ENCODE measurements at regions not wholly inside any gene's neighbourhood (a gene's known extent, or its start where the extent isn't known, plus 50 kb on each side); places are given as distances from the start of the nearest gene placed in this dataset.

DNA sequence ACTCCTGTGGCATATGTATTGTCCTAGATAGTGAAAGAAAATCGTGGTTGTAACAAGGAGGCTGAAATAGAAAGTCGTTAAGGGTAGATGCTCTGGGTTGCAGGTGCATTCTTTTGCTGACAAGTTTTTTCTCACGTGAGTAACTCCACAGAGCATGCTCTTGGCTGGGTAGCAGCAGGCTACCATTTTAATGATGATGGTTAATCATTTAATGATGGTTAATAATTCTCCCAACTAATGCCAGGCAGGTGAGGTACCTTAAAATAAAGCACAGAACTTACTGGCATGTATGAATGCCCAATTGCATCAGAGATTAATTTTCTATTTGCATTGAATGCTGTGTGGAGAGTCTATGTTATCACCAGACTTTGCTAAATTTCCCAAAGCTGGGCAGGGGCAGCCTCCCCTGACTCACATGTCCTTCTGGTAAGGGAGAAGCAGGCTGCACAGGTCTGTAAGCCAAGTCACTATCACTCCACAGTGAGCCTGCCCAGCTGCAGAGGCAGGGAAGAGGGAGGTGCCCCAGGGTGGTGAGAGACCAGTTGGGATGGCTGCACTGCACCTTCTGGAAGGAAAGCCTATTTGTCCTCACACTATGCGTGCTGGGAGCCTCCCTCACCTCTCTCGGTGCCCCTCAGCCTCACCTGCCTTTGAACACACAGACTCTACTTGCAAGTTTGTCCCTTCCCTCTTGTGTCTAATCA, 287.0 kb upstream of the IGFBP3 start:
- DNase-seq (ENCODE audit: low read depth in 3 of 3) = no peak

GRCh38 chr7:46206476-46207060, 285.5 kb upstream of the IGFBP3 start:
- no peak for DNase-seq (ENCODE audit: low read depth in 3 of 3)

- DNase-seq (ENCODE audit: low read depth in 3 of 3) = no peak
These were observed 284.4 kb upstream of the IGFBP3 start for GRCh38 chr7:46205478-46205877.

- DNase-seq (ENCODE audit: low read depth in 3 of 3) = no peak
These were observed 282.9 kb upstream of the IGFBP3 start for GRCh38 chr7:46203926-46204325.

DNA sequence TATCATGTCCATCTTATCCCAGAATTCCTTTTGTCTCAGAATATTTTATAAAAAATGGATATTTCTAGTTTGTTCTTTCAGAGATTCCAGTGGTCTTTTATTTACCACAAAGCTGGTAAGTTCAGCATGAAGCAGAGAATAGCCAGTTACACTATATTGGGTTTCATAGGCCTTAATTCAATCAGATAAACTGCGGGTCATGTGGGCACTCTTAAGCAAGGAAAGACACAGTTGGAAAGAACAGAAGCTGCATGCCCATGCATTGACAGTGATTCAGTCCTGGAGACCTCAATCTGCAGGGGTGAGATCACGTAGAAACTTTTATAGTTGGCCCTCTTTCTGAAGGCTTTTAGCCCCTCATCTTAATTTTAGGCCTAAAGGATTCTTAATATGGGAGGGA, 281.3 kb upstream of the IGFBP3 start:
- DNase-seq (ENCODE audit: low read depth in 3 of 3) = no peak

GRCh38 chr7:46201961-46202360, 280.9 kb upstream of the IGFBP3 start:
- no peak for DNase-seq (ENCODE audit: low read depth in 3 of 3)

- DNase-seq (ENCODE audit: low read depth in 3 of 3) = no peak
These were observed 277.6 kb upstream of the IGFBP3 start for GRCh38 chr7:46198701-46199100.

GRCh38 chr7:46197785-46198540, 276.9 kb upstream of the IGFBP3 start:
- DNase-seq (ENCODE audit: low read depth in 3 of 3) = no peak

DNA sequence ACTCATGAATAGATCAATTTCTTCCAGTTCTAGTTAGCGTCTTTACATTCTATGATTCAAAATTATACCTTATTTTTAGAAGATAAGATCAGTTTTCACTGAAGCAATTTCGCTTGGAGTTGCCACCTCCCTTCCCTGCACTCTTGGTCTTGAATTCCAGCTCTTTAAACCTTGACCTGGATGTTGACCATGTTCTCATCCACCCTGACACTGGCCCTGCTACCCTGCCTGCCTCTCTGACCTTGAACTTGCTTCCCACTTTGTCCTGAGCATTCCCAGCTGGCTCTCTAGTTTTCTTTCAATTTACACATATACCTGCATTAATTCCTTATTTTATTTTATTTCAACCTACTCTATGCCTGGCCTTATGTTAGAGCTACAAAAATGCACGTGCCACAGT, 274.9 kb upstream of the IGFBP3 start:
- no peak for DNase-seq (ENCODE audit: low read depth in 3 of 3)

DNA sequence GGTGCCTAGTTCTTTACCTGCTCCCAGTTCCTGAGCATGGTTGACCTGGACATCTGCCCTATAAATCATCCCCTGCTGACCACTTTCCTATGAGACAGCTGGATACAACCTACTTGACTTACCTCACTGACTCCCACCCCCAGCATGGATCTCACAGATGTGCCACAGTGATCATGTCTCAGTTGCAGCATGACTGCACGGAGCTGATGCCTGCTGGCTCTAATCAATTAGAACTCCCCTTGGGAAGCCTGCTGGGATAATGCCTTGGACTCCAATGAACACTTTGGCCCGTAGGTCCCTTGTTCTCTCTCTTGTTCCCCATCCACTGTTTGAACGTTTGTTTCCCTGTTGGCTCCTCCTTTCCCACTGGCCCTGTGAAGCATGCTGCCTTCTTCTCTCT, 271.2 kb upstream of the IGFBP3 start:
- no peak for DNase-seq (ENCODE audit: low read depth in 3 of 3)

GRCh38 chr7:46191776-46192175, 270.7 kb upstream of the IGFBP3 start:
- no peak for DNase-seq (ENCODE audit: low read depth in 3 of 3)

DNA sequence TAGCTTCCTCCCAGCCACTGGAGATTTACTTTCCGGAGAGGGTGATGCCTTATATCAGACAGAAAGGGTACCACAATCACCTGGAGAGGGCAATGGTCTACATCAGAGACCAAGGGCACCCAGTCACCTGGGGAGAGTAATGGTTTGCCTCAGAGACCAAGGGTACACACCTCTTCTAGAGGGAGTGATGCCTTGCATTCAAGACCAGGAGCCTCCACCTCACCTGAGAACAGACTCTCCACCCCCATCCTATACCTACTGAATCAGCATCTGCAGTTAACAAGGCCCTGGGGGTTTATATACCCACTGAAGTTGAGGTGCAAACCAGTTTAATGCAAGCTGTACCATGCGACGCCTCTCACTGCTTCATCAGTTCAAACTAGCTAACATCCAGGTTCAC, 270.2 kb upstream of the IGFBP3 start:
- DNase-seq (ENCODE audit: low read depth in 3 of 3) = no peak

- no peak for DNase-seq (ENCODE audit: low read depth in 3 of 3)
These were observed 268.3 kb upstream of the IGFBP3 start for GRCh38 chr7:46189255-46189790.

DNA sequence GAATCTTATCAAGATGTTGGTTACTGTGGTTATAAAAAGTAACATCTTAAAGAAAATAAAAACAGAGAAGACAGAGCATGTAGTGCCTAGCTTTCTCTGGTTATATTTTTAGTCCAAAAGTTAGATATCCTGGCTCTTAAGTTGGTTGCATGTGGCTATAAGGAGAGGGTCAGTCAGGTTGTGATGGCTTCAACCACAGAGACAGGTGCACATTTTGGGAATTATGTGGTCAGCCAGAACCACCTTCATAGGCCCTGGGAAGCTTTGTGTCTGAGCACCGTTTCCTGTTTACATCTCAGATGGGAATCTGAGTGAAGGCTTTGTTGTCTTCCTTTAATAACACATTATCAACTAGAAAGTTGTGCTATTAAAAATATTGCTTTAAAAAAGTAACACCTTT, 265.1 kb upstream of the IGFBP3 start:
- no peak for DNase-seq (ENCODE audit: low read depth in 3 of 3)

DNA sequence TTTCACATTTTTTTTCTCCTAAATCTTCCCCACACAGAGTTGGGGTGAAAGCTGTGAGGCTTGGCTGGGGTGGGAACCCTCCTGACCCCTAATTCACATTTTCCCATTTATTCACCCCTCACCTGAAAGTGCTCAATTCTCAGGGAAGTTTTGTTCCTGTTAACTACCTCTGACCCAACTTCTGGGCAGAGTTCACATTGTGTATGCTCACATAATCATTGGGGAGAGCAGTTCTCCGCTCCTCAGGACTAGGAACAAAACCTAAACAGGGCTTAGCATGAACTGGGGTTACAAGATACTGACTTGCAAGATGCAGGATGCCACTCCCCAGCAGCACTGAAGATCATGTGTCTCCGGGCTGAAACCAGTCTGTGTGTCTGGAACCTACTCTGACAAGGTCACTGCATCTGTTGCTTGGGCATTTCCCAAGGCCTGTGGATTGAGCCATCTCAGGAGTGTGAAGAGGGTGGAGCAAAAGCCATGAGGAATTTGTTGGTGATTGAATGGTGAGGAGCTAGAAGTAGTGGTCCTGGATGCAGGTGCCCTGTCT, 258.1 kb upstream of the IGFBP3 start:
- DNase-seq (ENCODE audit: low read depth in 3 of 3) = no peak

DNA sequence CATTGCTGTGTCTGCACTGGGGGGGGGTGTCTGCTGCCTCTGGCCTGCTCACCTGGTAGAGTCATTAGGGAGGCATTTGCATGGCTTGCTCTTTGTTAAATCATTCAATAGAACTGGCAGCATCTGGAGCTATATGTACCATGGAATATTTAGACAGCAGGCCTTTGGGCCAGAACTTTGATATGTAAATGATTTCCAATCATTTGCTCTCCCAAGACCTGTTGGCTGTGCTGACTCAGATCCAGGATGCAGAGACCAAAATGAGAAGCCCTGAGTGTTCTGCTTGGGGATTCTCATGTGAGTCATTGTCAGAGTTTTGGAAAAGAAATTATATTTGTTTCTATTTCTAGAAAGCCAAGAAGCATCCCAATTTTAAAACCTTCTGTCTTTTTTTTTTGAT, 257.6 kb upstream of the IGFBP3 start:
- no peak for DNase-seq (ENCODE audit: low read depth in 3 of 3)

GRCh38 chr7:46177821-46178220, 256.7 kb upstream of the IGFBP3 start:
- DNase-seq (ENCODE audit: low read depth in 3 of 3) = no peak

DNA sequence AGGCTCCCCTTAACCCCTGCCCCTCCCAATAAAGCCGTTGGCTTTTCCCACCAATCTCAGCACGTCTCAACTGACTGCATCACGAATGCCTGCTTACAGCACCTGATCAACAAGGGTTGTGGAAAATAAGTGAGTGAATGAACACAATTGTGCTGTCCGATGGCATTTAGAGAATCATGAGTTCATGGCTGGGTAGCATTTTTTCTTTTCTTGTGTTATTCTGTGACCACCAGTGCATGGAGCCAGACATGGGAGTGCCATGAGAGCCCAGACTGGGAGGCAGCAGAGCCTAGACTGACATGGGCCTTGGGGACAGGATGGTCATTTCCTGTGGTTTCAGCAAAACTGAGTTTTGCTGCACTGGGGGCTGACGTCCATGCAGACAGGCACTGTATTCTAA, 254.1 kb upstream of the IGFBP3 start:
- no peak for DNase-seq (ENCODE audit: low read depth in 3 of 3)

DNA sequence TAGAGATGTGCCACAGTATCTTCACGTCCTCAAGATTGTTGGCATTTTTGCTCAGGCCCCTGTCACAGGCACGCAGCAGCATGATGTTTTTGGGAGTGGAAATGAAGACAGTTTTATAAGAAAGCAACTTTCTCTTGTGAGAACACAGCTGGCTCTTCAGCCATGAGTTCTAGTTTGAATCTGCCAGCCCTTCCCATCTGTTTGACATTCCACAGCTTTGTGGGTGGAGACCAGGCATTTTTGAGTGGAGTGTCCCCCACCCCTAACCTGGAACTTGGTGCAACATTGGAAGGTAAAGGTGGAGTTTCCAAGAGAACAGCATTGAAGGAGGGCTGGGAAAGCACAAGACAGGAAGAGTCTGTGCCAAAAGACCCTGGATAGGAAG, 253.1 kb upstream of the IGFBP3 start:
- DNase-seq (ENCODE audit: low read depth in 3 of 3) = no peak

- DNase-seq (ENCODE audit: low read depth in 3 of 3) = no peak
These were observed 252.6 kb upstream of the IGFBP3 start for GRCh38 chr7:46173476-46174195.

DNA sequence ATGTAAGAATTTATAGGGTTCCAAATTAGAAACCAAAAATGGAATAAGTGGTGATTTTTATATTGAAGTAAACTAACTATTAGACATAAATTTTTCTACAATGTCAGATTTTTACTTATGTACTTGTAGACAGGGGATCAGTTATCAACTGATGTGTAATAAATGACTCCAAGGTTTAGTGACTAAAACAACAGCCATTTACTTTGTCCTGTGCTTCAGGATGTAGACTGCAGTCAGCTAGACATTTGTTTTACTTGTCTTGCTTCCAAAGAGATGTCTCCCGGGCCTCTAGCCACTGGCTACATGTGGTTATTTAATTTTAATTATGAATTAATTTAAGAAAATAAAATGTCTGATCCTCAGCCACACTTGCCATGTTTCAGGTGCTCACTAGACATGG, 249.7 kb upstream of the IGFBP3 start:
- DNase-seq (ENCODE audit: low read depth in 3 of 3) = no peak

GRCh38 chr7:46170021-46170420, 248.9 kb upstream of the IGFBP3 start:
- no peak for DNase-seq (ENCODE audit: low read depth in 3 of 3)
